Chondrocyte (in vitro differentiated cells): ENCODE measurements at regions not wholly inside any gene's neighbourhood (a gene's known extent, or its start where the extent isn't known, plus 50 kb on each side); places are given as distances from the start of the nearest gene placed in this dataset.
"Not testable (repeated sequence)": the region's sequence is repeated elsewhere in the genome, so short reads cannot be mapped to it uniquely, and the experiment has no call there.

Experiments used
- DNase-seq: peaks from one replicate; pipeline ENCODE4 v3.0.0; 2021; ENCODE audit warnings: mixed read lengths, low spot score
- H3K27ac Mint-ChIP-seq: one replicate; pipeline ENCODE4 v1.8.0; 2021; ENCODE audit warnings: mild to moderate bottlenecking, moderate library complexity, mixed read lengths; ENCODE audit not compliant: unreplicated experiment
- H3K27me3 Mint-ChIP-seq: 2 replicates; pipeline ENCODE4 v1.8.0; 2021; ENCODE audit warnings: low read depth, mixed read lengths
- H3K36me3 Mint-ChIP-seq: 2 replicates; pipeline ENCODE4 v1.8.0; 2021; ENCODE audit warnings: low read depth, mixed read lengths
- H3K4me1 Mint-ChIP-seq: 2 replicates; pipeline ENCODE4 v1.8.0; 2021; ENCODE audit warnings: low read depth, mild to moderate bottlenecking, mixed read lengths
- H3K4me3 Mint-ChIP-seq: one replicate; pipeline ENCODE4 v1.8.0; 2021; ENCODE audit warnings: mild to moderate bottlenecking, moderate library complexity, mixed read lengths; ENCODE audit not compliant: unreplicated experiment
- H3K9me3 Mint-ChIP-seq: 2 replicates; pipeline ENCODE4 v1.8.0; 2021; ENCODE audit warnings: low read depth, mixed read lengths
- TF ChIP-seq, protein P1 (sequence below): fragments of 200-600 bp; sonication (generic); IDR thresholded peaks from 2 replicates; pipeline ENCODE4 v1.5.0; 2021; ENCODE audit warnings: antibody characterized with exemption, mild to moderate bottlenecking, moderate library complexity

DNA sequence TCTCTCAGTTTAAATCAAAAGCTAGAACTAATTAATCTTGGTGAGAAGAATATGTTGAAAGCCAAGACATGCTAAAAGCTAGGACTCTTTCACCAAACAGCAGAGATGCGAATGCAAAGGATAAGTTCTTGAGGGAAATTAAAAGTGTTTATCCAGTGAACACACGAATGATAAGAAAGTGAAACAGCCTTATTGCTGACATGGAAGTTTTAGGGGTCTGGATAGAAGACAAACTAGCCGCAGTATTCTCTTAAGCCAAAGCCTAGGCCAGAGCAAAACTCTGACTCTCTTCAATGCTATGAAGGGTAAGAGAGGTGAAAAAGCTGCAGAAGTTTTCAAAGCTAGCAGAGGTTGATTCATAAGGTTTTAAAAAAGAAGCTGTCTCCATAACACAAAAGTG is 103.0 kb downstream of the UFM1 start:
- Mint-ChIP-seq H3K27ac (no peak overlapping the region), H3K4me3 (no peak overlapping the region), H3K9me3 (peaks cover 3% of the 10 kb centered on the region), H3K36me3 (no peaks in the 10 kb centered on the region), H3K27me3 (peaks cover 28% of the 10 kb centered on the region), H3K4me1 (no peaks in the 10 kb centered on the region)
- TF ChIP-seq, protein P1, sequence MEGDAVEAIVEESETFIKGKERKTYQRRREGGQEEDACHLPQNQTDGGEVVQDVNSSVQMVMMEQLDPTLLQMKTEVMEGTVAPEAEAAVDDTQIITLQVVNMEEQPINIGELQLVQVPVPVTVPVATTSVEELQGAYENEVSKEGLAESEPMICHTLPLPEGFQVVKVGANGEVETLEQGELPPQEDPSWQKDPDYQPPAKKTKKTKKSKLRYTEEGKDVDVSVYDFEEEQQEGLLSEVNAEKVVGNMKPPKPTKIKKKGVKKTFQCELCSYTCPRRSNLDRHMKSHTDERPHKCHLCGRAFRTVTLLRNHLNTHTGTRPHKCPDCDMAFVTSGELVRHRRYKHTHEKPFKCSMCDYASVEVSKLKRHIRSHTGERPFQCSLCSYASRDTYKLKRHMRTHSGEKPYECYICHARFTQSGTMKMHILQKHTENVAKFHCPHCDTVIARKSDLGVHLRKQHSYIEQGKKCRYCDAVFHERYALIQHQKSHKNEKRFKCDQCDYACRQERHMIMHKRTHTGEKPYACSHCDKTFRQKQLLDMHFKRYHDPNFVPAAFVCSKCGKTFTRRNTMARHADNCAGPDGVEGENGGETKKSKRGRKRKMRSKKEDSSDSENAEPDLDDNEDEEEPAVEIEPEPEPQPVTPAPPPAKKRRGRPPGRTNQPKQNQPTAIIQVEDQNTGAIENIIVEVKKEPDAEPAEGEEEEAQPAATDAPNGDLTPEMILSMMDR = no peak
- no peak for DNase-seq

GRCh38 chr13:38462605-38463004 is 113.0 kb downstream of the UFM1 start:
- H3K36me3 Mint-ChIP-seq = no peaks in the 10 kb centered on the region
- peaks cover 9% of the 10 kb centered on the region for H3K27me3 Mint-ChIP-seq
- H3K27ac Mint-ChIP-seq = no peak overlapping the region
- no peak overlapping the region for H3K4me3 Mint-ChIP-seq
- DNase-seq = no peak
- peaks cover 19% of the 10 kb centered on the region for H3K9me3 Mint-ChIP-seq
- TF ChIP-seq, protein P1 = no peak
- H3K4me1 Mint-ChIP-seq = no peaks in the 10 kb centered on the region

DNA sequence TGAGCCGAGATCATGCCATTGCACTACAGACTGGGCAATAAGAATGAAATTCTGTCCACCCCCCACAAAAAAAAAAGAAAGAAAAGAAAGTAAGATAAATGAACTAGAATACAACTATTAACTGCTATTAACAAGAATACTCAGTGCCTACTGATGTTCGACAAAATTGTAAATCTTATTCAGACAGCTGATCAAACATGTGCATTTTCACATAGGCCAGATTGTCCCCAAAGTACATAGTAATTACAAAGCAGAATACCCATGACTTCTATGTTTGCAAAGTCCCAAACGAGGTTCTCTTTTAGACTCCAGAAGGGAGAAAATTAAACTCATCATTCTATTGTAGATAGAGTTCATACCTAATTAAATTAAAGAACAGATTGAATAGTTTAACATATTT is 113.4 kb downstream of the UFM1 start:
- Mint-ChIP-seq H3K4me3 (no peak overlapping the region), H3K36me3 (no peaks in the 10 kb centered on the region), H3K27ac (no peak overlapping the region), H3K27me3 (peaks cover 9% of the 10 kb centered on the region), H3K4me1 (no peaks in the 10 kb centered on the region), H3K9me3 (peaks cover 19% of the 10 kb centered on the region)
- DNase-seq = no peak
- TF ChIP-seq, protein P1 = no peak

- H3K36me3 Mint-ChIP-seq, H3K4me1 Mint-ChIP-seq, H3K27ac Mint-ChIP-seq, H3K9me3 Mint-ChIP-seq, DNase-seq, H3K4me3 Mint-ChIP-seq: not testable (repeated sequence)
- peaks cover 13% of the 10 kb centered on the region for H3K27me3 Mint-ChIP-seq
These were observed 122.8 kb downstream of the UFM1 start for GRCh38 chr13:38472411-38472810.

DNA sequence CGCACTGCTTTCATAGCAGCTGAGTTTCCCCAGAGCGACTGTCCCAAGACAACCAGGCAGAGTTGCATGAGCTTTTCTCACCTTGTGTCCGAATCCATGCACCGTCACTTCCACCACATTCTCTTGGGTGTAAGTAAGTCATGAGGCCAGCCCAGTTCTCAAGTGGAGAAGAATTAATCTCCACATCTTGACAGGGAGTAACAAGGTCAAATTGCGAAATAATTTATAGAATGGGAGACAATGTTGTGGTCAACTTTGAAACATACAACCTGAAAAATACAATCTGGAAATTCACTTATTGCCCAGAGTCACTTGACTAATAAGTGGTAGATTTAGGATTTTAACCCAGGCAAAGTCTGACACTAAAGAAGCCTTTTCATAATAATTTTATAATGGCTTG is 123.7 kb downstream of the UFM1 start:
- peaks cover 12% of the 10 kb centered on the region for H3K27me3 Mint-ChIP-seq
- TF ChIP-seq, protein P1 = no peak
- no peak overlapping the region for H3K27ac Mint-ChIP-seq
- H3K9me3 Mint-ChIP-seq = no peaks in the 10 kb centered on the region
- no peak overlapping the region for H3K4me3 Mint-ChIP-seq
- no peaks in the 10 kb centered on the region for H3K4me1 Mint-ChIP-seq
- no peak for DNase-seq
- H3K36me3 Mint-ChIP-seq = no peaks in the 10 kb centered on the region

GRCh38 chr13:38477676-38478075 is 128.0 kb downstream of the UFM1 start:
- Mint-ChIP-seq H3K27me3 (peaks cover 7% of the 10 kb centered on the region), H3K36me3 (no peaks in the 10 kb centered on the region), H3K27ac (no peak overlapping the region), H3K4me3 (no peak overlapping the region), H3K4me1 (no peaks in the 10 kb centered on the region), H3K9me3 (no peaks in the 10 kb centered on the region)
- TF ChIP-seq, protein P1 = no peak
- no peak for DNase-seq
